Skeletal muscle tissue (tissue), 3 donors: ENCODE measurements at regions not wholly inside any gene's neighbourhood (a gene's known extent, or its start where the extent isn't known, plus 50 kb on each side); places are given as distances from the start of the nearest gene placed in this dataset.

ENCODE experiments used
- H3K27ac ChIP-seq: one replicate; pipeline ENCODE4 v1.7.0; 2013; ENCODE audit warnings: mild to moderate bottlenecking, low read depth, low read length, inconsistent platforms
- H3K27me3 ChIP-seq, 3 donors: one replicate each; pipeline ENCODE4 v1.7.0; 2013; ENCODE audit warnings: low read length in 3 of 3; ENCODE audit not compliant: control insufficient read depth in 3 of 3, insufficient read depth in 3 of 3
- H3K36me3 ChIP-seq, 3 donors: one replicate each; pipeline ENCODE4 v1.7.0; 2013; ENCODE audit warnings: low read length in 3 of 3; ENCODE audit not compliant: control insufficient read depth in 3 of 3, insufficient read depth in 3 of 3
- H3K4me1 ChIP-seq, 3 donors: one replicate each; pipeline ENCODE4 v1.7.0; 2013; ENCODE audit warnings: low read length in 3 of 3, mild to moderate bottlenecking in 3 of 3; ENCODE audit not compliant: control insufficient read depth in 3 of 3, insufficient read depth in 3 of 3
- H3K4me3 ChIP-seq, 3 donors: one replicate each; pipeline ENCODE4 v1.7.0; 2013; ENCODE audit warnings: low read length in 3 of 3
- H3K9ac ChIP-seq, 3 donors: one replicate each; pipeline ENCODE4 v1.7.0; 2013; ENCODE audit warnings: low read length in 3 of 3, mild to moderate bottlenecking in 3 of 3, moderate library complexity in 2 of 3, low read depth in 1 of 3
- H3K9me3 ChIP-seq, 3 donors: one replicate each; pipeline ENCODE4 v1.7.0; 2013; ENCODE audit warnings: low read length in 3 of 3; ENCODE audit not compliant: control insufficient read depth in 3 of 3
- donor health status: Osteomylitis.

DNA sequence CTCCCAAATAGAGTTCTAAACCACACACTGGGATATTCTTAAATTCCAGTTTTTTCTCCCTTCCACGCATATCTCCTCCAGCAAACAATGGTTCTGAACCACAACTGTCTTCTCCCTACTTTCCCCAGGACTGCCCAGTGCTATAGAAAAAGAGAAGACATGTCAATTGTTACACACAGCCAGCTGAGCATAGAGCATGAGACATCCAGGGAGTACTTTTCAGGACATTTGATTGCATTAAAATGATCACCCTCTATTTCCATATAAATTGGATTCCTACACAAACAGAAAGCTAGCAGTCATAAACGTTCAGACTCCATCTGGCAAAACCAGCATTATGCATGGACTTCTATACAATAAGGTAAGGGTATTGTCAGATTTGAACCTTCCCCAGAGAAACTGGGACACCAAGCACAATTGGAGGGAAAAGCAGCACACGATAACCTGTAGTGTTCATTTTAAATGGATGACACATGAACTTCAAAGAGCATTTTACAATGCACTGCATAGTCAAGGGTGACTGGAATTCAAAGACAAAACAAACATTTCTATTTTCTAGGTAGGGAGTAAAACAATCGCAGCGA lies 93.1 kb upstream of the HEY2 start:
- Histone ChIP-seq H3K9ac (no peak overlapping the region), H3K4me3 (no peak overlapping the region), H3K27ac (no peak overlapping the region), H3K27me3 (no peaks in the 10 kb centered on the region), H3K4me1 (peaks cover 0 to 7% (median 5%) of the 10 kb centered on the region in 3 donors), H3K9me3 (no peaks in the 10 kb centered on the region), H3K36me3 (no peaks in the 10 kb centered on the region)

DNA sequence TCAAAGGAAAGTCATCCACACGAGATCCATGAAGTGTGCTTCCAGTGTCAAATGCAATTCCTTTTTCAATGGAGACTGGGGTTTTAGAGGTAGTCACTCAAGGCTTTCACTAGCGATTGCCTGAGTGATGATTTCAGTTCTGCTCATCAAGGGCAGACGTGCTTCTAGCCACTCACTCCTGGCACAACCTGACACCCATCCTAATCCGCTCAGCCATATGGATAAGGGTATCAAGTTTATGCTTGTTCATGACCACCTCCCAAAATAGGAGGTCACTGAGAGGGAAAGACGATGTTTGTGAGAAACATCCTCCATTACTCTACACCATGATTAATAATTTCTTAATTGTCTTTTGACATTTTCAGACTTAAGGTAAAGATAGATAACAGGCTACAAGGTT lies 91.3 kb upstream of the HEY2 start:
- Histone ChIP-seq H3K4me3 (peak overlapping the region in 1 of 3 donors; percentile 2), H3K27ac (no peak overlapping the region), H3K9ac (no peak overlapping the region), H3K9me3 (no peaks in the 10 kb centered on the region), H3K27me3 (no peaks in the 10 kb centered on the region), H3K36me3 (no peaks in the 10 kb centered on the region), H3K4me1 (peaks cover 0 to 7% (median 5%) of the 10 kb centered on the region in 3 donors)

DNA sequence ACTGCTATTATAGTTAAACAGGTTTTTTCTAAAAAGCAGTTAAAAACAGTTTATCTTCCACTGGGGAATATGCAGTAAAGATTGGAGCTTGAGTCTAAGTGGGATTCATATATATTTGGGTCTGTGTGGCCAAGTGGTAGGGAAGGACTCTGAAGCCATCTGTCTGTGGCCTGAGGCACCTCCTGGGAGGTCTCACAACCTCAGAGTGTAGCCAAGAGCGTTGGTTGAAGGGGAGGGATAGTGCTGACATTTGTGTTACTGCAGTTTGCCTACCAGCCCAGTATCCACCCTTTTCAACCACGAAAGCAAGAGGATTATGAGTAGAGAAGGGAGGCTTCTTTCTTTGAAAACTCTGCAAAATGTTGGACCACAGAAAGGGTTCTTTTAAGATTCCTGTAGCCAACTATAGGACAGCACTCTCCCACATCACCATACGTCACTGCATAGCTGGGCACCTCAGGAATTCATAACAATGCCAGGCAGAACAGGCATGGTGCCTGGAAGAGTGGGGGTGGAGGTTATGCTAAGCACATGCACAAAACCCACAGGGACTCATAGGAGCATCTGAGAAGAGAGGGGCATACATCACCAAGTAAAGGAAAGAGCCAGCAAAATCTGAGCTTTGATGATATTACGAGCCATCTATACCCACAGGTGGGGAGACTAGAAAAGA lies 90.5 kb upstream of the HEY2 start:
- peaks cover 0 to 7% (median 5%) of the 10 kb centered on the region in 3 donors for H3K4me1 ChIP-seq
- no peak overlapping the region for H3K27ac ChIP-seq
- H3K36me3 ChIP-seq = no peaks in the 10 kb centered on the region

DNA sequence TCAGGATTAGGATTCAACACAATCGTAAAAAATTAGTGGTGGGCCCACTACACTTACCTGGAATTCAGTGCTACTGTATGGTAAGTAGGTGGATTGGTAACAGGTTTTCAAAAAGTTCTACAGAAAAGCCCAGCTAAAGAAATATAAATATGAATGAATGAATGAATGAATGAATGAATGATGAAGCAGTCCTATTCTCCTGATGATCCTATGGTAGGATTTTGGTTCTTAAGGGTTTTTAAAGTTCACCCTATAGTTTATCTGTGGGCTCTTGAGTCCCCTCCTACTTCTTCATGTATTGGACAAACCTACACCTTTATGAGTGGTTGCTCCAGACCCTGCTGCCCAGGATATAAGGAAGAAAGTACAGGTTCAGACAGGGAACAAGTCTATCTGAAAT lies 89.5 kb upstream of the HEY2 start:
- Histone ChIP-seq H3K4me3 (no peak overlapping the region), H3K27me3 (no peaks in the 10 kb centered on the region), H3K9me3 (no peaks in the 10 kb centered on the region), H3K4me1 (peaks cover 0 to 7% (median 5%) of the 10 kb centered on the region in 3 donors), H3K27ac (no peak overlapping the region), H3K36me3 (no peaks in the 10 kb centered on the region), H3K9ac (no peak overlapping the region)

More for the DNA sequence above, 90.5 kb upstream of the HEY2 start:
- no peak overlapping the region for H3K4me3 ChIP-seq
- H3K27me3 ChIP-seq = no peaks in the 10 kb centered on the region
- no peaks in the 10 kb centered on the region for H3K9me3 ChIP-seq
- H3K9ac ChIP-seq = no peak overlapping the region

DNA sequence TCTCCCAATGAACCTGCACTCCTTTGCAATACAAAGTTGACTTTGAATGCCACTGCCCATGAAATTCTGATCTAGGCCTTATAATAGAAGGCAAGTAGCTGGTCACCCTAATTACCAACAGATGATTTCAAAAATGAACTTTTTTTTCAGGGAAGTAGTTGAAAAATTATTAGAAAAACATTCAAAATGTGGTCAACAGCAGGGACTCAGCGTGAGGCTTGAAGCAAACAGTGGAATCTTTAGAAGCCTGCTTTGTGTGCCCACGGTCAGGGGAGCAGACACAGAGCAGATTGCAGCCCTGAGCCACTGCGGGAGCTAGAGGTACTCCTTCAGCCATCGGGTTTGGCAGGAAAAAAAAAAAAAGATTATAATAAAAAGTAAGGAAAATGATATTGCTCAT lies 87.1 kb upstream of the HEY2 start:
- H3K4me3 ChIP-seq = no peak overlapping the region
- no peaks in the 10 kb centered on the region for H3K9me3 ChIP-seq
- H3K27ac ChIP-seq = no peak overlapping the region
- peaks cover 0 to 7% (median 5%) of the 10 kb centered on the region in 3 donors for H3K4me1 ChIP-seq
- no peaks in the 10 kb centered on the region for H3K27me3 ChIP-seq
- no peaks in the 10 kb centered on the region for H3K36me3 ChIP-seq
- H3K9ac ChIP-seq = no peak overlapping the region

DNA sequence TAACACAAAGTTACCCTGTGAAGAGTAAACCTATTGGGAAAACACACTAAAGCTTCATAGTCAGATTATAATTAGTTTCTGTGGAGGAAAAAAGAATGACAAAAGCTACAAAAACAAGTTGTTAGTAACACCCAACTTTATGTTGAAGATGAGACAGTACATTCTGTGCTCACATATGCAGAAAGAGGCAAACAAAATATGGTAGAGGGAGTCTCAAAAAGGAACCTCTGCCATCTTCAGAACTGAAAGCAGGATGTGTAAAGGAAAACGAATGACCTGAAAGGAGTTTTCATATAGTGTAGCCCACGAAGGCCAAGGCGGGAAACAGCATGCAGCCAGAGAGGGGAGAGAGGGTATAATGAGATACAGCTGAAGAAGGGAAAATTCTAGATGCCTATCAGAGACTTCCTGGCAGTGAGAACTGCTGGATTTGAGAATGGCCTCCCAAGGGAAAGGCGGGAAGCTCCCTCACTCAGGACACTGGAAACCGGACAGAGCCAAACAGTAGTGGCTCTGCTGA lies 84.1 kb upstream of the HEY2 start:
- Histone ChIP-seq H3K36me3 (no peaks in the 10 kb centered on the region), H3K4me3 (no peak overlapping the region), H3K27ac (no peak overlapping the region), H3K27me3 (no peaks in the 10 kb centered on the region), H3K9ac (no peak overlapping the region), H3K4me1 (peaks cover 0 to 6% (median 3%) of the 10 kb centered on the region in 3 donors), H3K9me3 (no peaks in the 10 kb centered on the region)

DNA sequence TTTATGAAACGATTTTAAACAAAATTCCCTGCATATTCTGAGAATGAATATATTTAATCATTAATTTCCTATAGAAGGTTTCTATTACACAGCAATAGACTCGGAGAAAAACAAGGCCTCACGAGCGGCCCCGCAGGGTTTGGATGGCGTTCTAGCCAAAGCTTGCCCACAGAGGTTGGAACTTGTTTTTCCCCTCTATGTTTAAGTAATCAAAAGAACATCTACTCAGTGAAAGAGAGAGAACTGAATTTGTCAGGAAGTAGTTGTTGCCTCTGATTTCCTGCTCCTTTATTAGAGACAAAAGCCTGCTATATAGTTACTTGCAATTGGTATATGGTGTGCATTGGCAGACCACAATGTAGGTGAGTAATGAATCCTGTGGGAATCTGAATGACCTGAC lies 82.1 kb upstream of the HEY2 start:
- Histone ChIP-seq H3K27ac (no peak overlapping the region), H3K27me3 (no peaks in the 10 kb centered on the region), H3K36me3 (no peaks in the 10 kb centered on the region), H3K9me3 (no peaks in the 10 kb centered on the region), H3K9ac (no peak overlapping the region), H3K4me1 (peaks cover 5 to 15% (median 6%) of the 10 kb centered on the region in 3 donors), H3K4me3 (no peak overlapping the region)

DNA sequence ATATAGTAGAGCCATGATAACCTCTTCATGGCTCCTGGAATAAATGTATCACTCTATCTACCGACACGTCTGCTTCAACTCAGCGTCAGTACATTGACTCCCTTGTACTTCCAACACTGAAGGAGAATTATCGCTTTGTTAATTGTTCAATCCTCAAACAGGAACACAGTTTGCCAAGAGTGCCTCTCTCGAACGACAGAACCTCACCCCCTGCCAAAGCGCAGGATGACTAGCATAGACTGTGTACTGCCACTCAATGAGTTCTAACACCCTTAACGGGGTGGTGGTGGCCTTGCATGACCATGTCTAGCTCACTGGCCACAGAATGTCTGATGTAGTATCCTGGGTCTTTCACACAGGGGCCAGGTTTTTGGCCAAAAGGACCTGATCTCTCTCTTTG lies 81.4 kb upstream of the HEY2 start:
- H3K36me3 ChIP-seq = no peaks in the 10 kb centered on the region
- H3K9ac ChIP-seq = no peak overlapping the region
- H3K4me1 ChIP-seq = peaks cover 5 to 15% (median 6%) of the 10 kb centered on the region in 3 donors
- no peak overlapping the region for H3K4me3 ChIP-seq
- no peaks in the 10 kb centered on the region for H3K27me3 ChIP-seq
- no peaks in the 10 kb centered on the region for H3K9me3 ChIP-seq
- no peak overlapping the region for H3K27ac ChIP-seq

DNA sequence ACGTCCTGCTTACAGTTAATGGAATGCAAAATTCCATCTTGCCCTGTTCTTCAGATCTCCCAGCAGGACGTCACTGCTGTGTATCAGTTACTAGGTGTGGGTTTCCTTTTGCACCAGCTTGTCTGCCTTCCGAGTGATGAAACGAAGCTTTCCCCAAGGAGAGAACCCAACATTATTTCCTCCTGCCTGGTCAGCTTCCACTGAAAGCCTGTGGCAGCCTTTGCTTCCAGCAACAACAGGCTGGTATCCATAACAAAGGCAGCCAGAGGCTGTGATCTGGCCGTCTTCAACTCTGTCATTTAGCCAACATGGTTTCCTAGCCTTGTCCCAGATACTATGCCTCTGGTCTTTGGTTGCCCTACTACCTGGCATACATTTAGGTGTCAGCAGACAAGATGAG lies 78.9 kb upstream of the HEY2 start:
- Histone ChIP-seq H3K27me3 (no peaks in the 10 kb centered on the region), H3K9ac (peak overlapping the region in 1 of 3 donors; percentile 4), H3K4me1 (peaks cover 5 to 19% (median 10%) of the 10 kb centered on the region in 3 donors), H3K27ac (peak overlapping the region; percentile 68), H3K4me3 (no peak overlapping the region), H3K9me3 (no peaks in the 10 kb centered on the region), H3K36me3 (no peaks in the 10 kb centered on the region)

DNA sequence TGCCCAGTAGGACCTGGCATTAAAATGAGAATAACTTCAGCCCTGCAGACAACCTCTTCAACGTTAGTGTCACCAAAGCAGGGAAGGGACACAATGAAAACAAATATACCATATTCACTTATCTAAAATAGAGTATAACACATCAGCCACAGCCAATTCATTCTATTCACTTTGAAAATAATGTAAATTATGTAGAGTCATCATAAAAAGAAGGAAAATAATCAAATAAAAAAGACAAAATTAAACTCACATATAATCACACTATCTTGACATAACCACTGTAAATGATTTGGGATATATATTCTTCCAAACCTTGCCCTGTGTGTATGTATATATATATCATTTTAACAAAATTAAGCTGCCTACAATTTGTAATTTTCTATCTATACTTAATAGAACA lies 78.1 kb upstream of the HEY2 start:
- H3K27me3 ChIP-seq = no peaks in the 10 kb centered on the region
- no peaks in the 10 kb centered on the region for H3K9me3 ChIP-seq
- H3K9ac ChIP-seq = no peak overlapping the region
- H3K4me3 ChIP-seq = no peak overlapping the region
- H3K4me1 ChIP-seq = peaks cover 5 to 19% (median 10%) of the 10 kb centered on the region in 3 donors
- peak overlapping the region; percentile 68 for H3K27ac ChIP-seq
- H3K36me3 ChIP-seq = no peaks in the 10 kb centered on the region
